HepG2 (cell line): ENCODE measurements at regions not wholly inside any gene's neighbourhood (a gene's known extent, or its start where the extent isn't known, plus 50 kb on each side); places are given as distances from the start of the nearest gene placed in this dataset.

Source experiments
- ATAC-seq: fragments of 200-7000 bp; cut with Tn5 transposase; 3 replicates; pipeline ENCODE4 v1.9.1; 2020; ENCODE audit warnings: mild to moderate bottlenecking, moderate library complexity
- BruUV-seq: library from RNA; stranded (reverse); fragments of 400-500 nt; replicated peaks from 2 replicates; lab custom pipeline; 2021; lab: Mats Ljungman, UMichigan
- CTCF ChIA-PET: fragments of 300-600 bp; formaldehyde crosslinking; extraction: SDS; loops from one replicate; lab custom pipeline; 2021; ENCODE audit warnings: low total read pairs, inconsistent platforms, low intra/inter-chr PET ratio; lab: Yijun Ruan, JAX
- POLR2A ChIA-PET: fragments of 350-600 bp; sonication (Branson Sonifier 250); formaldehyde crosslinking; loops from one replicate; lab custom pipeline; 2020; ENCODE audit warnings: antibody characterized with exemption, inconsistent platforms; lab: Yijun Ruan, JAX
- DNase-seq: peaks from one replicate; pipeline ENCODE4 v3.0.0-alpha.2; 2015; ENCODE audit warnings: low spot score
- FAIRE-seq: peaks from 3 replicates; lab custom pipeline; 2011; peaks lifted over from hg19 to GRCh38; lab: Jason Lieb, UNC
- H2AFZ ChIP-seq: one replicate; pipeline ENCODE4 v1.6.1; 2011; ENCODE audit warnings: low read length, inconsistent platforms
- H3K27ac ChIP-seq: fragments of 300-600 bp; 3 replicates; pipeline ENCODE4 v1.8.0; 2011; ENCODE audit warnings: mixed run types, mild to moderate bottlenecking, mixed read lengths, low read length, inconsistent platforms; ENCODE audit not compliant: insufficient read depth; ENCODE audit errors: extremely low read length
- H3K27me3 ChIP-seq, 2 experiments: fragments of 200-600 bp in 1 of 2; 2 replicates in 1 of 2; 3 replicates in 1 of 2; pipeline versions ENCODE4 v1.6.0 to v1.8.0; 2011; ENCODE audit warnings: low read length in 2 of 2, mild to moderate bottlenecking in 2 of 2, moderate library complexity in 2 of 2, inconsistent platforms in 1 of 2; ENCODE audit not compliant: insufficient read depth in 2 of 2, control insufficient read depth in 1 of 2
- H3K36me3 ChIP-seq, 2 experiments: fragments of 200-600 bp in 1 of 2; replicated peaks in 1 of 2; 2 replicates in 1 of 2; 3 replicates in 1 of 2; pipeline versions ENCODE4 v1.5.1 to v1.8.0; 2011; ENCODE audit warnings: low read length in 2 of 2, inconsistent platforms in 1 of 2; ENCODE audit not compliant: insufficient read depth in 2 of 2, control insufficient read depth in 1 of 2
- H3K4me1 ChIP-seq: 2 replicates; pipeline ENCODE4 v1.5.1; 2012; ENCODE audit warnings: low read length, inconsistent platforms; ENCODE audit not compliant: insufficient read depth
- H3K4me2 ChIP-seq: 2 replicates; pipeline ENCODE4 v1.6.0; 2011; ENCODE audit warnings: low read depth, low read length, inconsistent platforms
- H3K4me3 ChIP-seq, 3 experiments: fragments of 200-600 bp in 1 of 3; sonication (generic), shearing (Covaris generic) in 1 of 3; replicated peaks in 1 of 3; 2 replicates each; pipeline ENCODE4 v1.5.1; 2011 to 2016; ENCODE audit warnings: low read length in 3 of 3, inconsistent platforms in 2 of 3, low read depth in 2 of 3, mild to moderate bottlenecking in 2 of 3, control low read depth in 1 of 3, mixed read lengths in 1 of 3; ENCODE audit not compliant: insufficient read depth in 1 of 3
- H3K79me2 ChIP-seq: one replicate; pipeline ENCODE4 v1.6.1; 2011; ENCODE audit warnings: low read length, inconsistent platforms; ENCODE audit not compliant: insufficient read depth
- H3K9ac ChIP-seq: 2 replicates; pipeline ENCODE4 v1.6.0; 2011; ENCODE audit warnings: mild to moderate bottlenecking, low read depth, low read length, inconsistent platforms; ENCODE audit not compliant: insufficient read depth
- H3K9me3 ChIP-seq: 2 replicates; pipeline ENCODE4 v1.5.1; 2012; ENCODE audit warnings: mild to moderate bottlenecking, low read length
- H4K20me1 ChIP-seq: 2 replicates; pipeline ENCODE4 v1.6.0; 2011; ENCODE audit warnings: inconsistent platforms, mild to moderate bottlenecking, low read length, moderate library complexity; ENCODE audit not compliant: insufficient read depth
- ARHGAP35 ChIP-seq: sonication (generic); formaldehyde crosslinking; IDR thresholded peaks from 2 replicates; pipeline ENCODE4 v1.9.0; 2022; ENCODE audit warnings: mild to moderate bottlenecking, inconsistent platforms, moderate library complexity, missing genetic modification reagents, borderline replicate concordance
- CBX2 ChIP-seq, 2 experiments: fragments of 200-600 bp in 1 of 2; sonication (generic); formaldehyde crosslinking in 1 of 2; IDR thresholded peaks; 2 replicates each; pipeline versions ENCODE4 v1.7.0 to v1.8.1; 2018 to 2022; ENCODE audit warnings: low read depth in 2 of 2, low read length in 1 of 2, mild to moderate bottlenecking in 1 of 2, missing genetic modification reagents in 1 of 2
- PREB ChIP-seq: sonication (generic); formaldehyde crosslinking; IDR thresholded peaks from 2 replicates; pipeline ENCODE4 v1.4.0; 2020; ENCODE audit warnings: missing genetic modification reagents
- ZNF512 ChIP-seq: sonication (generic); formaldehyde crosslinking; IDR thresholded peaks from 2 replicates; pipeline ENCODE4 v1.4.0; 2020; ENCODE audit warnings: mild to moderate bottlenecking, missing genetic modification reagents
- ZNF550 ChIP-seq: sonication (generic); formaldehyde crosslinking; IDR thresholded peaks from 2 replicates; pipeline ENCODE4 v1.4.0; 2020; ENCODE audit warnings: mild to moderate bottlenecking, missing genetic modification reagents, borderline replicate concordance
- WGBS: methylation state at CpG from one replicate; pipeline ENCODE4 v1.1.6; 2017; ENCODE audit warnings: low lambda C conversion rate; 5-methylcytosine and 5-hydroxymethylcytosine counted together
- in situ Hi-C: cut with HindIII; loops from 2 replicates; pipeline ENCODE4 v1.10.0; 2017; ENCODE audit warnings: low pct_unique_long_range_greater_than_20kb; ENCODE audit not compliant: extremely low pct_ligation_motif_present
- intact Hi-C: fragments of 100-400 bp; cut with micrococcal nuclease; formaldehyde crosslinking; loops from one replicate; pipeline ENCODE4 v1.10.0; 2022; ENCODE audit not compliant: unreplicated experiment
- TF ChIP-seq, protein P1 (sequence below): sonication (generic); formaldehyde crosslinking; IDR thresholded peaks from 2 replicates; pipeline ENCODE4 v1.5.1; 2020; ENCODE audit warnings: mild to moderate bottlenecking, moderate library complexity, missing genetic modification reagents
- TF ChIP-seq, protein P2 (sequence below): sonication (generic); formaldehyde crosslinking; IDR thresholded peaks from 2 replicates; pipeline ENCODE4 v1.5.0; 2020; ENCODE audit warnings: missing genetic modification reagents

DNA sequence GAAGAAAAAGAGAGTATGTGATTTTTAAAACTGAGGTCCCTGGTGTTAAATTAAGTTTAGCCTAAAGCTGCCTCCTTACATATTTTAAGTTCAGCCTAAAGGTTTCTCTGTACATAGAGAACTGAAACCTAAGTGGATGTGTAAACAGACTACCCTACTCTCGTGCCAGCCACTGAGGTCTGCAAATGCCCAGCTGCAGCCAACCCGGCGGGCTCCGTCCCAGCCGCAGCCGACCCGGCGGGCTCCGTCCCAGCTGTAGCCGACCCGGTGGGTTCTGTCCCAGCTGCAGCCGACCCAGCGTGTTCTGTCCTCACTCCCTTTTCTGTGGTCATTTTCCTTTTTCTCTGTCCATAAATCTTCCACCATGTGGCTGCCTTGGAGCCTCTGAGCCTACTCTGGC lies 97.2 kb upstream of the SFSWAP start:
- in situ Hi-C loops (loop anchor here (10.0 to 25.0 kb wide), 2 partner anchors 221 to 399 kb away; no protein-coding TSS in a partner anchor), intact Hi-C loops (no loop called here)
- Histone ChIP-seq H3K9me3 (no peaks in the 10 kb centered on the region), H3K4me3 (no peak overlapping the region), H3K4me1 (no peaks in the 10 kb centered on the region), H3K4me2 (no peak overlapping the region), H4K20me1 (0 out of 2 replicates have a peak, but pooled peaks cover 2% of the 10 kb centered on the region), H3K79me2 (no peaks in the 10 kb centered on the region), H3K9ac (no peak overlapping the region), H3K36me3 (no peaks in the 10 kb centered on the region), H3K27ac (no peak overlapping the region), H2AFZ (no peak overlapping the region), H3K27me3 (peaks cover 28 to 94% of the 10 kb centered on the region in 2 experiments)
- BruUV-seq = no TSS peak
- no peak for ATAC-seq
- no peak for TF ChIP-seq ZNF512 (CRISPR knock-in tag)
- TF ChIP-seq, protein P1, sequence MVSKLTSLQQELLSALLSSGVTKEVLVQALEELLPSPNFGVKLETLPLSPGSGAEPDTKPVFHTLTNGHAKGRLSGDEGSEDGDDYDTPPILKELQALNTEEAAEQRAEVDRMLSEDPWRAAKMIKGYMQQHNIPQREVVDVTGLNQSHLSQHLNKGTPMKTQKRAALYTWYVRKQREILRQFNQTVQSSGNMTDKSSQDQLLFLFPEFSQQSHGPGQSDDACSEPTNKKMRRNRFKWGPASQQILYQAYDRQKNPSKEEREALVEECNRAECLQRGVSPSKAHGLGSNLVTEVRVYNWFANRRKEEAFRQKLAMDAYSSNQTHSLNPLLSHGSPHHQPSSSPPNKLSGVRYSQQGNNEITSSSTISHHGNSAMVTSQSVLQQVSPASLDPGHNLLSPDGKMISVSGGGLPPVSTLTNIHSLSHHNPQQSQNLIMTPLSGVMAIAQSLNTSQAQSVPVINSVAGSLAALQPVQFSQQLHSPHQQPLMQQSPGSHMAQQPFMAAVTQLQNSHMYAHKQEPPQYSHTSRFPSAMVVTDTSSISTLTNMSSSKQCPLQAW (CRISPR knock-in tag) = no peak
- DNase-seq = no peak
- no peak for FAIRE-seq
- CTCF ChIA-PET = no interaction called here
- POLR2A ChIA-PET = no interaction called here
- 56% methylated on average over 13 of the region's 13 CpGs for WGBS

DNA sequence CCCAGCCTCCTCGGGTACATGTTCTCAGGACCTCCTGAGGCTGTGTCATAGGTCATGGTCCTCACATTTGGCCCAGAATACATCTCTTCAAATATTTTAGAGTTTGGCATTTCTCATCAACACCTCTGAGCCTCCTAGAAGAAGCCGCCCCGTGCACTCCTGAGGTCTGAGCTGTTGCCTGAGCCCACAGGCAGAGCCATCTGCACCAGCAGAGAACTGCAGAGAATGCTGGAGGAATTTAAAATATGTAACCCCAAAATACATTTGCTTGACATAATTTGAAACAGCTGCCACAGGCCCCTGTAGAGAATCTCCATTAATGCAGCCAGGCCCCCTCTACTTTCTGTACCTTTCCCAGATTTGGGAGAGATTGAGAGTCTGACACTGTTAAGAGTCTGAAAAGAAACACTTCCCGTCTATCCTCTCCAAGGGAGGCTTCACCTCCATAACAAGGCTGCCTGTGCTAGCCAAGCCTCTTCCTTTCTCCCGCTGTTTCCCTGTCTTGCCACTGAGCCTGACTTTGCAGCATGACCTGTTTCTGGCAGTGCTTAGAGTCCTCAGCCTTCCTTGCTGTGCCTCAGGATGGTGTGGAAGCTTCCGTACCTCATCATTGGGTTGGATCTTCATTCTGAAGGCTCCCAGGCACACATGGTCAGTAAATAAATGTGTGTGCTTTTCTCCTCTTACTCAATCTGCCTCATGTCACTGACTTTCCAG lies 95.4 kb upstream of the SFSWAP start:
- Histone ChIP-seq H4K20me1 (0 out of 2 replicates have a peak, but pooled peaks cover 9% of the 10 kb centered on the region), H3K9ac (no peak overlapping the region), H3K27me3 (peaks cover 24 to 96% of the 10 kb centered on the region in 2 experiments), H3K79me2 (no peaks in the 10 kb centered on the region), H2AFZ (no peak overlapping the region), H3K36me3 (no peaks in the 10 kb centered on the region), H3K4me3 (no peak overlapping the region), H3K9me3 (no peaks in the 10 kb centered on the region), H3K4me1 (no peaks in the 10 kb centered on the region), H3K27ac (no peak overlapping the region), H3K4me2 (no peak overlapping the region)
- TF ChIP-seq ZNF550 (CRISPR knock-in tag) = no peak
- TF ChIP-seq CBX2 (IDR thresholded peaks at IDR 0.05; ENCODE audit: low read depth, low read length) = no peak
- TF ChIP-seq CBX2 (CRISPR knock-in tag; IDR thresholded peaks at IDR 0.05; ENCODE audit: low read depth) = no peak
- no peak for TF ChIP-seq PREB (CRISPR knock-in tag)
- TF ChIP-seq, protein P2, sequence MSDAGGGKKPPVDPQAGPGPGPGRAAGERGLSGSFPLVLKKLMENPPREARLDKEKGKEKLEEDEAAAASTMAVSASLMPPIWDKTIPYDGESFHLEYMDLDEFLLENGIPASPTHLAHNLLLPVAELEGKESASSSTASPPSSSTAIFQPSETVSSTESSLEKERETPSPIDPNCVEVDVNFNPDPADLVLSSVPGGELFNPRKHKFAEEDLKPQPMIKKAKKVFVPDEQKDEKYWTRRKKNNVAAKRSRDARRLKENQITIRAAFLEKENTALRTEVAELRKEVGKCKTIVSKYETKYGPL = no peak
- TF ChIP-seq ARHGAP35 (CRISPR knock-in tag) = no peak
- intact Hi-C loops = no loop called here
- WGBS = 5% methylated on average over 6 of the region's 6 CpGs
- ChIA-PET CTCF (no interaction called here), POLR2A (no interaction called here)
- in situ Hi-C loops = loop anchor here (10.0 to 25.0 kb wide), 2 partner anchors 219 to 397 kb away; no protein-coding TSS in a partner anchor
- DNase-seq (no peak), FAIRE-seq (no peak), ATAC-seq (no peak)
- no TSS peak for BruUV-seq
